ENCODE measurements at regions not wholly inside any gene's neighbourhood (a gene's known extent, or its start where the extent isn't known, plus 50 kb on each side); places are given as distances from the start of the nearest gene placed in this dataset.

- TF ChIP-seq TAF1 (IDR thresholded peaks at IDR 0.05; ENCODE audit: borderline replicate concordance, insufficient read depth, low read length) (no peak), POLR2AphosphoS5 (IDR thresholded peaks at IDR 0.05; ENCODE audit: low read depth, low read length) (no peak), SIN3A (IDR thresholded peaks at IDR 0.05; ENCODE audit: borderline replicate concordance, insufficient read depth, low read length) (no peak), REST (IDR thresholded peaks at IDR 0.05; ENCODE audit: insufficient read depth in 1 of 2, low read depth in 2 of 2, low read length in 2 of 2) (no peak), FOXP2 (optimal IDR thresholded peaks at IDR 0.05; ENCODE audit: borderline replicate concordance, extremely low read depth, extremely low read length, insufficient read depth) (no peak)
Observed at GRCh38 chr18:77776104-77776503, 526.5 kb downstream of the GALR1 start.

GRCh38 chr18:77777163-77777562 is 527.5 kb downstream of the GALR1 start:
- TF ChIP-seq FOXP2 (optimal IDR thresholded peaks at IDR 0.05; ENCODE audit: borderline replicate concordance, extremely low read depth, extremely low read length, insufficient read depth) (no peak), TAF1 (IDR thresholded peaks at IDR 0.05; ENCODE audit: borderline replicate concordance, insufficient read depth, low read length) (no peak), SIN3A (IDR thresholded peaks at IDR 0.05; ENCODE audit: borderline replicate concordance, insufficient read depth, low read length) (no peak), REST (IDR thresholded peaks at IDR 0.05; ENCODE audit: insufficient read depth in 1 of 2, low read depth in 2 of 2, low read length in 2 of 2) (no peak), POLR2AphosphoS5 (IDR thresholded peaks at IDR 0.05; ENCODE audit: low read depth, low read length) (no peak)

GRCh38 chr18:77784759-77785379 is 535.2 kb downstream of the GALR1 start:
- TF ChIP-seq SIN3A (IDR thresholded peaks at IDR 0.05; ENCODE audit: borderline replicate concordance, insufficient read depth, low read length), result no peak
- no peak for TF ChIP-seq TAF1 (IDR thresholded peaks at IDR 0.05; ENCODE audit: borderline replicate concordance, insufficient read depth, low read length)

- TF ChIP-seq SIN3A (IDR thresholded peaks at IDR 0.05; ENCODE audit: borderline replicate concordance, insufficient read depth, low read length) (no peak), POLR2AphosphoS5 (IDR thresholded peaks at IDR 0.05; ENCODE audit: low read depth, low read length) (no peak), FOXP2 (optimal IDR thresholded peaks at IDR 0.05; ENCODE audit: borderline replicate concordance, extremely low read depth, extremely low read length, insufficient read depth) (no peak), REST (IDR thresholded peaks at IDR 0.05; ENCODE audit: insufficient read depth in 1 of 2, low read depth in 2 of 2, low read length in 2 of 2) (no peak), TAF1 (IDR thresholded peaks at IDR 0.05; ENCODE audit: borderline replicate concordance, insufficient read depth, low read length) (no peak)
Observed at GRCh38 chr18:77785415-77785975, 535.8 kb downstream of the GALR1 start.

GRCh38 chr18:77803024-77803423 is 553.4 kb downstream of the GALR1 start:
- TF ChIP-seq REST (IDR thresholded peaks at IDR 0.05; ENCODE audit: insufficient read depth in 1 of 2, low read depth in 2 of 2, low read length in 2 of 2) (no peak), FOXP2 (optimal IDR thresholded peaks at IDR 0.05; ENCODE audit: borderline replicate concordance, extremely low read depth, extremely low read length, insufficient read depth) (no peak), POLR2AphosphoS5 (IDR thresholded peaks at IDR 0.05; ENCODE audit: low read depth, low read length) (no peak), TAF1 (IDR thresholded peaks at IDR 0.05; ENCODE audit: borderline replicate concordance, insufficient read depth, low read length) (no peak)
